Gastrocnemius medialis (tissue), 4 donors: ENCODE measurements at regions not wholly inside any gene's neighbourhood (a gene's known extent, or its start where the extent isn't known, plus 50 kb on each side); places are given as distances from the start of the nearest gene placed in this dataset.

Experiments
- POLR2A ChIP-seq, 2 donors: fragments of 450-650 bp; IDR thresholded peaks; one replicate each; pipeline ENCODE4 v1.6.1; 2017; ENCODE audit warnings: antibody characterized with exemption in 2 of 2, mild to moderate bottlenecking in 2 of 2, moderate library complexity in 2 of 2
- TF ChIP-seq, protein P1 (sequence below), 5 experiments: fragments of 450-650 bp in 3 of 5; fragments of 200-600 bp in 2 of 5; sonication (generic) in 2 of 5; IDR thresholded peaks in 4 of 5; conservative IDR thresholded peaks in 1 of 5; 1 replicate in 4 of 5; 2 replicates in 1 of 5; pipeline ENCODE4 v1.5.1; 2016 to 2019; ENCODE audit warnings: antibody characterized with exemption in 5 of 5, mild to moderate bottlenecking in 3 of 5, moderate library complexity in 3 of 5

DNA sequence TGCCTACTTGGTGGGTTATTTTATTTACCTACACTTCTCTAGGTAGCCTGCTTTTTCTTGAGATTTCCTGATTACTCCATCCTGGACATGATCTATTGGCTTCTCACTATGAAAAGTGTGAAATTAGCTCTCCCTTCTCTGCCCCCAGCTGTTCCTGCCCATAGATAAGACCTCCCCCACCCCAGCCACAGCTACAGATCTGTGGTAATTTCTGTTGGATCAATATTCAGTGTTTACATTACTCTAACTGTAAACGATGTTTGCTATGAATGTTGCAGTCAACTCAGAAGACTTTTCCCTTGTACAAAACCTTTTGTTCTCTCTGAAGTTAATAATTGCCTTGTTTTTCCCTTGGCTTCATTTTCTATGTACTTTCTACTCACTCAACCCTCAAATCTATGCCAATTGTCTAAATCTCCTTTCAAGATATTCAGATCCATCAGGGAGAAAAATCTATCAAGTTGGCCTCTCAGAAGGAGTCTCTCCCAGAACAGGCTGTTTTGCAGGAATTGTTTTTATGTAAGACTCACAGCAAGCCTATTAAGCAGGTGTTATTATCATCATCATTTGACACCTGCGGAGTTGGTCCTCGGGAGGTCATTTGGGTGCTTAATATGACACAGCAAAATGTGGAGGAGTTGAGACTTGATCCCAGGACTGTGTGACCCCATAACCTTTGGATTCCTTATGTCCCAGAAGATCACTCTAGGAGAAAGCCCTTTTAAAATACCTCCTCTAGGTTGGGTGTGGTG, 227.4 kb downstream of the SUDS3 start:
- TF ChIP-seq, protein P1, sequence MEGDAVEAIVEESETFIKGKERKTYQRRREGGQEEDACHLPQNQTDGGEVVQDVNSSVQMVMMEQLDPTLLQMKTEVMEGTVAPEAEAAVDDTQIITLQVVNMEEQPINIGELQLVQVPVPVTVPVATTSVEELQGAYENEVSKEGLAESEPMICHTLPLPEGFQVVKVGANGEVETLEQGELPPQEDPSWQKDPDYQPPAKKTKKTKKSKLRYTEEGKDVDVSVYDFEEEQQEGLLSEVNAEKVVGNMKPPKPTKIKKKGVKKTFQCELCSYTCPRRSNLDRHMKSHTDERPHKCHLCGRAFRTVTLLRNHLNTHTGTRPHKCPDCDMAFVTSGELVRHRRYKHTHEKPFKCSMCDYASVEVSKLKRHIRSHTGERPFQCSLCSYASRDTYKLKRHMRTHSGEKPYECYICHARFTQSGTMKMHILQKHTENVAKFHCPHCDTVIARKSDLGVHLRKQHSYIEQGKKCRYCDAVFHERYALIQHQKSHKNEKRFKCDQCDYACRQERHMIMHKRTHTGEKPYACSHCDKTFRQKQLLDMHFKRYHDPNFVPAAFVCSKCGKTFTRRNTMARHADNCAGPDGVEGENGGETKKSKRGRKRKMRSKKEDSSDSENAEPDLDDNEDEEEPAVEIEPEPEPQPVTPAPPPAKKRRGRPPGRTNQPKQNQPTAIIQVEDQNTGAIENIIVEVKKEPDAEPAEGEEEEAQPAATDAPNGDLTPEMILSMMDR (IDR thresholded peaks at IDR 0.05 in 4 of 5, conservative IDR thresholded peaks at IDR 0.05 in 1 of 5) = no peak
- TF ChIP-seq POLR2A (IDR thresholded peaks at IDR 0.05) = no peak
